ENCODE measurements at regions not wholly inside any gene's neighbourhood (a gene's known extent, or its start where the extent isn't known, plus 50 kb on each side); places are given as distances from the start of the nearest gene placed in this dataset.

- TF ChIP-seq CTCF (IDR thresholded peaks at IDR 0.05; ENCODE audit: low read length), result no peak
- TF ChIP-seq EZH2 (IDR thresholded peaks at IDR 0.05; ENCODE audit: borderline replicate concordance, low read length), result no peak
These were observed 158.8 kb downstream of the GAS1 start for GRCh38 chr9:86788456-86788855.

Data from OCI-LY1 (cell line).